ENCODE measurements at regions not wholly inside any gene's neighbourhood (a gene's known extent, or its start where the extent isn't known, plus 50 kb on each side); places are given as distances from the start of the nearest gene placed in this dataset.

DNA sequence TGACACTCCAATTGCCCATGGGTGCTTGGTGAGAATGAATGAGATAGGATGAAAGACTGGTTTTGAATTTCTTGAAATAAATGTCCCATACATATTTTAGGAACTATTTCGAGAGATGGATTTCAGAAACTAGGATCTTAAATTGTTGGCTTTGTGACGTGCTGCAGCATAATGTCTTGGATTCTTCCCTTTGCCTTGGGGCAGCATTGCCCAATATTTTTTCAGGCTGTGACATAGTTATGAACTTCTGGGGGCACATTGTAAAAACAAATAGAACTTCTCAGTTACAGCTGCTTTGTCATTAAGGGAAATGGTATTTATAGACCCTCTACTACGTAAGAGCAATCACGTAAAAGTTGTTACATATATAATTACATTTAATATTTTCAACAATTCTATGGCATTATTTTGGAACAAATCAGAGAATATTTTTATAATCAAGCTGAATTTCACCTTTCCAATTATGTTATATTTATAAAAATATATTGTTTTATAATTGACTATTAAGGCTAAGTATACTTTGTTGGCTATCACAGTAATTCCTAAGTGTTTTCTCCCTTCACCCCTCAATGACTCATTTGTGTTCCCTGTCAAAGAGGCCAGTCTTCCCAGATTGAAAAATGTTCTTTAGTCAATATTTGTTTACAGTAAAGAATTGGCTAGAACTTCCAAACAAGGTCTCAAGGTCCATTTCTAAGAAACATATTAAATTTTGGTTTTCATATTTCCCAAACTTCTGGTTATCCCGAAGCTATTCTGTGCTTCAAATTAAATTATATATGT lies 1388.3 kb upstream of the ACO1 start:
- no peak for TF ChIP-seq GABPA (IDR thresholded peaks at IDR 0.05; ENCODE audit: low read depth)
- no peak for TF ChIP-seq TCF12 (IDR thresholded peaks at IDR 0.05; ENCODE audit: low read depth, low read length)
- TF ChIP-seq RELA (IDR thresholded peaks at IDR 0.05; ENCODE audit: borderline replicate concordance, partially characterized antibody) = no peak
- no peak for TF ChIP-seq CTCF (IDR thresholded peaks at IDR 0.05 in 2 of 3, conservative IDR thresholded peaks at IDR 0.05 in 1 of 3; ENCODE audit: control insufficient read depth in 2 of 3, extremely low read depth in 1 of 3, insufficient read depth in 1 of 3, low read depth in 3 of 3, low read length in 3 of 3)
- no peak for TF ChIP-seq POLR2A (IDR thresholded peaks at IDR 0.05; ENCODE audit: low read depth, low read length)
- TF ChIP-seq CHD2 (IDR thresholded peaks at IDR 0.05; ENCODE audit: borderline replicate concordance, low read depth, low read length) = no peak
- TF ChIP-seq E4F1 (IDR thresholded peaks at IDR 0.05; ENCODE audit: borderline replicate concordance, partially characterized antibody) = no peak
- no peak for TF ChIP-seq ZBTB33 (IDR thresholded peaks at IDR 0.05)
- no peak for TF ChIP-seq ELK1 (IDR thresholded peaks at IDR 0.05; ENCODE audit: low read depth, low read length)
- TF ChIP-seq STAT1 (conservative IDR thresholded peaks at IDR 0.05) = no peak
- no peak for TF ChIP-seq HCFC1 (IDR thresholded peaks at IDR 0.05; ENCODE audit: low read length)
- TF ChIP-seq RCOR1 (conservative IDR thresholded peaks at IDR 0.05; ENCODE audit: low read depth, low read length) = no peak
